Natural killer cell (primary cell): ENCODE measurements at regions not wholly inside any gene's neighbourhood (a gene's known extent, or its start where the extent isn't known, plus 50 kb on each side); places are given as distances from the start of the nearest gene placed in this dataset.

ENCODE experiments used
- ATAC-seq, 3 donors: fragments of 150-1000 bp in 2 of 3; fragments of 200-7000 bp in 1 of 3; cut with Tn5 transposase; 1 replicate in 1 of 3; 2 replicates in 2 of 3; pipeline ENCODE4 v1.10.0; 2021; ENCODE audit warnings: mild to moderate bottlenecking in 2 of 3, moderate library complexity in 2 of 3
- DNase-seq, 2 donors: peaks; one replicate each; pipeline versions ENCODE4 v3.0.0 to v3.0.0-alpha.2; 2013 to 2021; ENCODE audit warnings: mixed read lengths in 1 of 2
- H3K27ac ChIP-seq: one replicate; pipeline ENCODE4 v1.5.1; 2013; ENCODE audit warnings: mild to moderate bottlenecking, low read length
- H3K27me3 ChIP-seq: one replicate; pipeline ENCODE4 v1.6.1; 2013; ENCODE audit warnings: low read length; ENCODE audit not compliant: control insufficient read depth, insufficient read depth
- H3K36me3 ChIP-seq: one replicate; pipeline ENCODE4 v1.6.1; 2013; ENCODE audit warnings: low read length; ENCODE audit not compliant: control insufficient read depth, insufficient read depth
- H3K4me1 ChIP-seq: one replicate; pipeline ENCODE4 v1.6.1; 2013; ENCODE audit warnings: low read length; ENCODE audit not compliant: control insufficient read depth, insufficient read depth
- H3K4me3 ChIP-seq: one replicate; pipeline ENCODE4 v1.5.1; 2013; ENCODE audit warnings: low read length
- H3K9me3 ChIP-seq: one replicate; pipeline ENCODE4 v1.6.1; 2013; ENCODE audit warnings: low read length; ENCODE audit not compliant: control insufficient read depth, insufficient read depth
- H3K27ac Mint-ChIP-seq, 2 donors: one replicate each; pipeline ENCODE4 v1.8.0; 2022; ENCODE audit warnings: mild to moderate bottlenecking in 2 of 2, mixed read lengths in 2 of 2, moderate library complexity in 1 of 2
- H3K27me3 Mint-ChIP-seq, 2 donors: one replicate each; pipeline ENCODE4 v1.8.0; 2022; ENCODE audit warnings: low read depth in 2 of 2, mixed read lengths in 2 of 2
- H3K36me3 Mint-ChIP-seq: one replicate; pipeline ENCODE4 v1.8.0; 2022; ENCODE audit warnings: mixed read lengths
- H3K4me1 Mint-ChIP-seq, 2 donors: one replicate each; pipeline ENCODE4 v1.8.0; 2022; ENCODE audit warnings: mixed read lengths in 2 of 2
- H3K4me3 Mint-ChIP-seq: one replicate; pipeline ENCODE4 v1.8.0; 2022; ENCODE audit warnings: mild to moderate bottlenecking, moderate library complexity, mixed read lengths
- H3K9me3 Mint-ChIP-seq, 2 donors: one replicate each; pipeline ENCODE4 v1.8.0; 2022; ENCODE audit warnings: mixed read lengths in 2 of 2
- CTCF ChIP-seq: fragments of 200-600 bp; IDR thresholded peaks from one replicate; pipeline ENCODE4 v1.8.0; 2022; ENCODE audit warnings: antibody characterized with exemption
- WGBS: methylation state at CpG from one replicate; pipeline ENCODE4 v1.1.7; 2013; ENCODE audit warnings: missing lambda C conversion rate; ENCODE audit not compliant: insufficient coverage; 5-methylcytosine and 5-hydroxymethylcytosine counted together
- intact Hi-C: fragments of 100-400 bp; cut with micrococcal nuclease; formaldehyde crosslinking; loops from one replicate; pipeline ENCODE4 v1.14.2; 2022

- Histone ChIP-seq H3K27me3 (no peaks in the 10 kb centered on the region), H3K9me3 (no peaks in the 10 kb centered on the region), H3K36me3 (no peaks in the 10 kb centered on the region), H3K27ac (no peak overlapping the region), H3K4me3 (no peak overlapping the region), H3K4me1 (no peaks in the 10 kb centered on the region)
- no peak overlapping the region for H3K27ac Mint-ChIP-seq
- no peaks in the 10 kb centered on the region for H3K9me3 Mint-ChIP-seq
- H3K36me3 Mint-ChIP-seq = no peaks in the 10 kb centered on the region
- no peak for DNase-seq
- no peak for ATAC-seq
- peaks cover 6 to 7% of the 10 kb centered on the region in 2 donors for H3K4me1 Mint-ChIP-seq
- no peak for TF ChIP-seq CTCF
- peaks cover 16 to 20% of the 10 kb centered on the region in 2 donors for H3K27me3 Mint-ChIP-seq
- intact Hi-C loops = no loop called here
- H3K4me3 Mint-ChIP-seq = no peak overlapping the region
- 85% methylated on average over 13 of the region's 14 CpGs for WGBS
Measured at GRCh38 chr5:159514229-159514810, 184.0 kb upstream of the IL12B start.

- H3K36me3 Mint-ChIP-seq = no peaks in the 10 kb centered on the region
- no peaks in the 10 kb centered on the region for H3K9me3 ChIP-seq
- no peak overlapping the region for H3K27ac Mint-ChIP-seq
- no peaks in the 10 kb centered on the region for H3K4me1 ChIP-seq
- no peak overlapping the region for H3K4me3 Mint-ChIP-seq
- 92% methylated on average over 3 of the region's 4 CpGs for WGBS
- H3K36me3 ChIP-seq = no peaks in the 10 kb centered on the region
- no peak for TF ChIP-seq CTCF
- peaks cover 6 to 7% of the 10 kb centered on the region in 2 donors for H3K4me1 Mint-ChIP-seq
- no peaks in the 10 kb centered on the region for H3K27me3 ChIP-seq
- intact Hi-C loops = no loop called here
- DNase-seq (no peak), ATAC-seq (no peak)
- no peak overlapping the region for H3K4me3 ChIP-seq
- H3K27ac ChIP-seq = no peak overlapping the region
- H3K9me3 Mint-ChIP-seq = no peaks in the 10 kb centered on the region
- peaks cover 16 to 20% of the 10 kb centered on the region in 2 donors for H3K27me3 Mint-ChIP-seq
Measured at GRCh38 chr5:159515197-159515596, 184.9 kb upstream of the IL12B start.

GRCh38 chr5:159515909-159516415 is 185.7 kb upstream of the IL12B start:
- H3K9me3 Mint-ChIP-seq = no peaks in the 10 kb centered on the region
- WGBS = 66% methylated on average over 5 of the region's 10 CpGs

More at GRCh38 chr5:159515909-159516415, 185.7 kb upstream of the IL12B start:
- ATAC-seq (peak; percentile 78 to 98 (median 98)), DNase-seq (peak; percentile 52 to 74)
- Histone ChIP-seq H3K4me1 (no peaks in the 10 kb centered on the region), H3K4me3 (no peak overlapping the region), H3K9me3 (no peaks in the 10 kb centered on the region), H3K27me3 (no peaks in the 10 kb centered on the region), H3K27ac (no peak overlapping the region), H3K36me3 (no peaks in the 10 kb centered on the region)
- Mint-ChIP-seq H3K4me1 (peaks cover 6 to 7% of the 10 kb centered on the region in 2 donors), H3K4me3 (no peak overlapping the region), H3K36me3 (no peaks in the 10 kb centered on the region), H3K27me3 (peaks cover 16 to 20% of the 10 kb centered on the region in 2 donors), H3K27ac (no peak overlapping the region)
- TF ChIP-seq CTCF = peak; percentile 76
- intact Hi-C loops = no loop called here
